ENCODE measurements at regions not wholly inside any gene's neighbourhood (a gene's known extent, or its start where the extent isn't known, plus 50 kb on each side); places are given as distances from the start of the nearest gene placed in this dataset.

DNA sequence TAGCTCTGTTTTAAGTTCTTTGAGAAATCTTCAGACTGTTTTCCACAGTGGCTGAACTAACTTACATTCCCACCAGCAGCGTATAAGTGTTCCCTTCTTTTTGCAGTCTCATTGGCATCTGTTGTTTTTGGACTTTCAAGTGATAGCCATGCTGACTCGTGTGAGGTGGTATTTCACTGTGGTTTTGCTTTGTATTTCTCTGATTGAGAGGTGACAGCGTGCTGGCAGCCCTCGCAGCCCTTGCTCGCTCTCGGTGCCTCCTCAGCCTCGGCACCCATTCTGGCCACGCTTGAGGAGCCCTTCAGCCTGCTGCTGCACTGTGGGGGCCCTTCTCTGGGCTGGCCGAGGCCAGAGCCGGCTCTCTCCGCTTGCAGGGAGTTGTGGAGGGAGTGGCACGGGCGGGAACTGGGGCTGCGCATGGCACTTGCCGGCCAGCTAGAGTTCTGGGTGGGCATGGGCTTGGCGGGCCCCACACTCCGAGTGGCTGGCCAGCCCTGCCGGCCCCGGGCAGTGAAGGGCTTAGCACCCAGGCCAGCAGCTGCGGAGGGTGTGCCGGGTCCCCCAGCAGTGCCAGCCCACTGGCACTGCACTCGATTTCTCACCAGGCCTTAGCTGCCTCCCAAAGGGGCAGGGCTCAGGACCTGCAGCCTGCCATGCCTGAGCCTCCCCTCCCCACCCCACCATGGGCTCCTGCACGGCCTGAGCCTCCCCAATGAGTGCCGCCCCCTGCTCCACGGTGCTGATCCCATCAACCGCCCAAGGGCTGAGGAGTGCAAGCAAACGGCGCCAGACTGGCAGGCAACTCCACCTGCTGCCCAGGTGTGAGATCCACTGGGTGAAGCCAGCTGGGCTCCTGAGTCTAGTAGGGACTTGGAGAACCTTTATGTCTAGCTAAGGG is 151.8 kb downstream of the IRS1 start:
- DNase-seq (ENCODE audit: low spot score in 2 of 2) = no peak
- Histone ChIP-seq H3K4me3 (no peak overlapping the region), H3K36me3 (replicated peaks) (no peaks in the 10 kb centered on the region), H3K9me3 (0 out of 2 replicates have a peak, but pooled peaks cover 2% of the 10 kb centered on the region), H3K4me1 (no peaks in the 10 kb centered on the region; the same call in 1 of the 2 replicates), H3K27me3 (ENCODE audit: low read depth) (no peaks in the 10 kb centered on the region)
- in situ Hi-C loops (cut with MboI; ENCODE audit: low sequenced_read_pairs) = no loop called here

DNA sequence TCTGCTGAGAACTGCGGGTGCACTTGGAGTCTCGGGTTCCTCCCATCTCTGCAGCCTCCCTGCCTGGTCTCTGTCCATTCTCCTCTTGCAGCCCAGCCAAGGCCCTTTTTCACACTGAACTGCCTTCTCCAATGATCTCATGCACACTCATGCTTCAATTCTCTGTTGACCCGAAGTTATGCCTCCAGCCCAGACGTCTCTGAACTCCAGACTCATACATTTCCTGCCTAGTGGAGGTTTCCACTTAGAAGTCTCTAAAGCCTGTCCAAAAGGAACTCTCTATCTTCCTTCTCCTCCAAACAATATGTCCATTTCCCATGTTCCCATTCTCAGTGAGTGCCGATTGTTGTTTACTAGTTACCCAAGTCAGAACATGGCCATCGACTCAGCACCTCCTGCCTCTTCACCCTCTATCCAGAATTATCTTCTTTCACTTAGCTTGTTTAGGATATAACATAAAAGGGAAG is 155.2 kb downstream of the IRS1 start:
- no peak for DNase-seq (ENCODE audit: low spot score in 2 of 2)
- H3K4me3 ChIP-seq = no peak overlapping the region
- H3K36me3 ChIP-seq (replicated peaks) = no peaks in the 10 kb centered on the region
- in situ Hi-C loops (cut with MboI; ENCODE audit: low sequenced_read_pairs) = no loop called here
- H3K4me1 ChIP-seq = no peaks in the 10 kb centered on the region
- H3K27me3 ChIP-seq (ENCODE audit: low read depth) = no peaks in the 10 kb centered on the region
- 0 out of 2 replicates have a peak, but pooled peaks cover 2% of the 10 kb centered on the region for H3K9me3 ChIP-seq

DNA sequence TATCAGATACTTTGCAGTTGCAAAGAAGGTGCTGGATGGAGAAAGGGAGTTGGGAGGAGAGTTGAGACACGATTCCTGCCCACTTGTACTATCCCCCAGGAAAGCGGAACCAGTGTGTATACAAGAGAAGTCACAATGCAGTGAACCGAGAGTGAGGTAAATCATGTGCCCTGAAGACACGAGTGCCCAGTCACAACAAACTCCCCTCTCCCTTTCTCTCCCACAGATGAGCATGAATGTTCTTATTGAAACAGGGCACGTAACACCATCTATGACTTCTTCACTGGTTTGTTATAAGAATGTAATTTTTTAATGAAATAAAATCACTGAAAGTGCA is 155.7 kb downstream of the IRS1 start:
- H3K4me3 ChIP-seq = no peak overlapping the region
- H3K9me3 ChIP-seq = 0 out of 2 replicates have a peak, but pooled peaks cover 1% of the 10 kb centered on the region
- no peaks in the 10 kb centered on the region for H3K27me3 ChIP-seq (ENCODE audit: low read depth)
- in situ Hi-C loops (cut with MboI; ENCODE audit: low sequenced_read_pairs) = no loop called here
- no peak for DNase-seq (ENCODE audit: low spot score in 2 of 2)
- H3K36me3 ChIP-seq (replicated peaks) = no peaks in the 10 kb centered on the region
- no peaks in the 10 kb centered on the region for H3K4me1 ChIP-seq

DNA sequence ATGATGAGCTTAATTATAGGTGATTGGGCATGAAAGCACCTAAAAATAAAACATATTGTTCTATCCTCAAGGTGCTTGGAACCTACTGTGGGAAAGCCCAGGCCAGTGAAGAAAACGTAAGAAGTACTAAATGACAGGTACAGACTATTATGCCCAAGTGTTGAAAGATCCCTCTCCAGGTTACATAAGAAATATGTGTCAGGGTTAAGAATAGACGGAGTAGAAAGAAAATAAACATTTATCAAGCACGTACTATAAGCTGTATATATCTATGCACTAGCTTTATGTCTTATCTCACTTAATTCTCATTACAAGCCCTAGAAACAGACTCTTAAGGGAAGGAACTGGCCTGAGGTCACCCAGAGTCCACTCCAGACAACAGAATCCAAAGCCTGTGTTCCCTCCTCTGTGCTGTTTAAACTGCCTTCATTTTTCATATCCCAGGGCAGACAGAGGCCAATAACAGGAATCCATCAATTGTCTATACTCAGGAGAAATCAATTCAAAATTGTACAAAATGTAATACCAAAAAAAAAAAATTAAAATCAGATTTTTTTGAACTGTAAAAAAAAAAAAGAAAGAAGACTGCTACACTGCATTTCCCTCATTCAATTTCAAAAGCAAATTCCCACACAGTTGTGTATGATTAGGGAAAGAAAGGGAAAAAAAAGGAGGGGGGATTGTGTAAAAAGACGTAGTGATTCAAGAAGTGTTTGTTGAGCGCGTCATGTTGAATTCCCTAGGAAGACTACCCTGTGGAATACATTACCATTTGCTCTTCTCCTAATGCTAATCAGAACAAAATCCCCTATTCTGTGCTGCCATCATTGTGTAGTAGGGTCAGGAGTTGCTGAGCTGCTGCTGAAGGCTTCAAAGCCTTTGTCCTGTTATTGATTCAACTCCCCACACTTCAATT is 156.3 kb downstream of the IRS1 start:
- no peaks in the 10 kb centered on the region for H3K9me3 ChIP-seq
- H3K36me3 ChIP-seq (replicated peaks) = no peaks in the 10 kb centered on the region
- no peak overlapping the region for H3K4me3 ChIP-seq
- no peak for DNase-seq (ENCODE audit: low spot score in 2 of 2)
- H3K27me3 ChIP-seq (ENCODE audit: low read depth) = no peaks in the 10 kb centered on the region
- in situ Hi-C loops (cut with MboI; ENCODE audit: low sequenced_read_pairs) = no loop called here
- no peaks in the 10 kb centered on the region for H3K4me1 ChIP-seq

DNA sequence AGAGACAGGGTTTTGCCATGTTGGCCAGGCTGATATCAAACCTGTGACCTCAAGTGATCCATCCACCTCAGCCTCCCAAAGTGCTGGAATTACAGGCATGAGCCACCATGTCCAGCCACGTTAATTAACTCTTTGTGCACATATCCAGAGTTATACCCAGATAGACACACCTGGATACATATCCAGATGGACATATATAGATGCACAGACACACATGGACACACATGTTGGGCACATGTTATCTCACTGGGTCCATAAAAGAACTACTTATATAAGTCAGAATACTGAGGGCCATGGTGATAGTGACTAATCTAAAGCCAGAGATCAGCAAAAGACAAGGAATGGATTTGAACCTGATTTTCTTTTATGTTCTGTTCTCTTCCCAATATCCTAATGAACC is 158.6 kb downstream of the IRS1 start:
- no peak overlapping the region for H3K4me3 ChIP-seq
- no peak for DNase-seq (ENCODE audit: low spot score in 2 of 2)
- H3K36me3 ChIP-seq (replicated peaks) = no peaks in the 10 kb centered on the region
- no peaks in the 10 kb centered on the region for H3K4me1 ChIP-seq
- in situ Hi-C loops (cut with MboI; ENCODE audit: low sequenced_read_pairs) = no loop called here
- H3K9me3 ChIP-seq = no peaks in the 10 kb centered on the region
- no peaks in the 10 kb centered on the region for H3K27me3 ChIP-seq (ENCODE audit: low read depth)

DNA sequence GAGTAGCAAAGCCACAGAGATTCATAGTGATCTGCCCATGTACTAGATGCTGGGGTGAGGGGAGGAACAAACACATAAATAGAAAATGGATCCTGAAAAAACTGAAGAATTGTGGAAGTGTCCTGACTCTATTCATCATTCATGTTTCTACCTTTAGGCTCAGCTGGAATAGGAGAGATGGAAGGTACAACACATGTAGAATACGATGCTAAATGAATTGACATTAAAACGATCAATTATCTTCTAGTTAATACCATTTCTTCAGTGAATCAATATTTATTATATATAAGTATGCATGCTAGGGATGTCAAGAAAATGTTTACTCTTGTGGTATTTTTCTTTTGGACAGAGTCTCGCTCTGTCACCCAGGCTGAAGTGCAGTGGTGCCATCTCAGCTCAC is 159.1 kb downstream of the IRS1 start:
- Histone ChIP-seq H3K4me1 (no peaks in the 10 kb centered on the region), H3K36me3 (replicated peaks) (no peaks in the 10 kb centered on the region), H3K4me3 (no peak overlapping the region), H3K9me3 (no peaks in the 10 kb centered on the region), H3K27me3 (ENCODE audit: low read depth) (no peaks in the 10 kb centered on the region)
- in situ Hi-C loops (cut with MboI; ENCODE audit: low sequenced_read_pairs) = no loop called here
- no peak for DNase-seq (ENCODE audit: low spot score in 2 of 2)

DNA sequence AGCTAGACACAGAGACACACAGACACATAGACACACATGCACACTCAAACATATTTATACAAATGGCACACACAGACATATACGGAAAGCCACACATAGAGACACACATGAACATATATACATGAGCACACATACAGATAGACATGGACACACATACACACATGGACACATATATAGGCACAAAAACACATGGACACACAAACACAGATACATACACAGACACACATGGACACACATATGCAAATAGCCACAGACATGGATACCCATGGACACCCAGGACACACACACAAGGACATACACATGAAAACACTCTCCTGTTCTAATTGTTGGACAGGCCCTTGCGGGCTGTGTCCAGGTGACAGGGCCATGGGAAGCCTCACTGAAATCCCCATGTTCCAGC is 160.1 kb downstream of the IRS1 start:
- Histone ChIP-seq H3K27me3 (ENCODE audit: low read depth) (no peaks in the 10 kb centered on the region), H3K4me3 (no peak overlapping the region), H3K36me3 (replicated peaks) (no peaks in the 10 kb centered on the region), H3K4me1 (no peaks in the 10 kb centered on the region), H3K9me3 (no peaks in the 10 kb centered on the region)
- in situ Hi-C loops (cut with MboI; ENCODE audit: low sequenced_read_pairs) = no loop called here
- DNase-seq (ENCODE audit: low spot score in 2 of 2) = no peak

DNA sequence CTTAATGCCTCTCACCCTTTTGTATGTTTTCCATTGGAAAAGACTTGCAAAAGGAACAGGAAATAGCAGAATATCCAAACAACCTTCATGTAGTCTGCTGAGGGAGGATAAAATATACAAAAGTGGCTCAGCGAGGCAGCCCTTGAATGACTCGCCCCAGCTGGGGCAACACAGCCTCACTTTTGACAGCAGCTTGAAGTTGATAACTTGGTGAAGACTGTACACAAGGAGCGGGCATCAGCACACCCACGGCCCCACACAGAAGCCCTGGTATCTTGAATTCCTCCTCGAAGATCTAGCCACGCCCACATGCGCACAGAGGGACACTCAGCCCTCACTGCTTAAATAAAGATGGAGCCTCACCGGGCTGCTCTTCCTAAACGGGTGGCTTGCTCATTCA is 161.0 kb downstream of the IRS1 start:
- Histone ChIP-seq H3K36me3 (replicated peaks) (no peaks in the 10 kb centered on the region), H3K27me3 (ENCODE audit: low read depth) (no peaks in the 10 kb centered on the region), H3K9me3 (no peaks in the 10 kb centered on the region), H3K4me3 (no peak overlapping the region), H3K4me1 (no peaks in the 10 kb centered on the region)
- in situ Hi-C loops (cut with MboI; ENCODE audit: low sequenced_read_pairs) = no loop called here
- no peak for DNase-seq (ENCODE audit: low spot score in 2 of 2)

DNA sequence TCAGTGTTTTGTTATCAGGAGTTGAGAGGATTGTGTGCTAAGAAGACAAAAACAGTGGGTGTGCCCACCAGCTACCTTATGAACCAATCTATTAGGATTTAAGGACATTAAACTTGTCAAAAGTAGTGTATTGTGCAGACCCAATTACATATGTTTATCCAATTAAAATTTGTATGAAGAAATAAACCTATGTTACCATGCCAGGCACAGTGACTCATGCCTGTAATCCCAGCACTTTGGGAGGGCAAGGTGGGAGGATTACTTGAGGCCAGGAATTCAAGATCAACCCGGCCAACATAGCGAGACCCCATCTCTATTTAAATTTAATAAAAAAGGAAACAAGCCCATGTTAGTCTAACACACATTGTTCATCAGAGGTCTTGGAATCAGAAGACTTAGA is 162.2 kb downstream of the IRS1 start:
- no peaks in the 10 kb centered on the region for H3K4me1 ChIP-seq
- H3K36me3 ChIP-seq (replicated peaks) = no peaks in the 10 kb centered on the region
- H3K9me3 ChIP-seq = no peaks in the 10 kb centered on the region
- no peaks in the 10 kb centered on the region for H3K27me3 ChIP-seq (ENCODE audit: low read depth)
- DNase-seq (ENCODE audit: low spot score in 2 of 2) = no peak
- no peak overlapping the region for H3K4me3 ChIP-seq
- in situ Hi-C loops (cut with MboI; ENCODE audit: low sequenced_read_pairs) = no loop called here

DNA sequence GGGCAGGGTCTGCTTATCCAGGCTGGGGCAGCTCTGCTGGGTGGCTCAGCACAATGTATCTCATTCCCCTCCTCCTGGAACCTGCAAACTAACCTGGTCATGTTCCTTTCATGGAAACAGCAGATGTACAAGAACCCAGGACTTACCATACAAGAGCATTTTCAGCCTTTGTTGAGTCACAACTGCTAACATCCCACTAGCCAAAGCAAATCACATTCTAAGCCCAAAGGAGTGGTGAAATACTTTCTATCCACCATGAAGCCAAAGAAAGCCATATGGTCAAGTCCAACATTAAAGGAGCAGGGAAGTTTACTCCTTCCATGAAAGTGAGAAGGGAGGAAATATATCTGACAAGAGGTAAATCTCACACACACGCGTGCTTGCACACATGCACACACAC is 163.0 kb downstream of the IRS1 start:
- in situ Hi-C loops (cut with MboI; ENCODE audit: low sequenced_read_pairs) = no loop called here
- Histone ChIP-seq H3K4me3 (no peak overlapping the region), H3K9me3 (no peaks in the 10 kb centered on the region), H3K36me3 (replicated peaks) (no peaks in the 10 kb centered on the region), H3K27me3 (ENCODE audit: low read depth) (no peaks in the 10 kb centered on the region), H3K4me1 (no peaks in the 10 kb centered on the region)
- DNase-seq (ENCODE audit: low spot score in 2 of 2) = no peak

DNA sequence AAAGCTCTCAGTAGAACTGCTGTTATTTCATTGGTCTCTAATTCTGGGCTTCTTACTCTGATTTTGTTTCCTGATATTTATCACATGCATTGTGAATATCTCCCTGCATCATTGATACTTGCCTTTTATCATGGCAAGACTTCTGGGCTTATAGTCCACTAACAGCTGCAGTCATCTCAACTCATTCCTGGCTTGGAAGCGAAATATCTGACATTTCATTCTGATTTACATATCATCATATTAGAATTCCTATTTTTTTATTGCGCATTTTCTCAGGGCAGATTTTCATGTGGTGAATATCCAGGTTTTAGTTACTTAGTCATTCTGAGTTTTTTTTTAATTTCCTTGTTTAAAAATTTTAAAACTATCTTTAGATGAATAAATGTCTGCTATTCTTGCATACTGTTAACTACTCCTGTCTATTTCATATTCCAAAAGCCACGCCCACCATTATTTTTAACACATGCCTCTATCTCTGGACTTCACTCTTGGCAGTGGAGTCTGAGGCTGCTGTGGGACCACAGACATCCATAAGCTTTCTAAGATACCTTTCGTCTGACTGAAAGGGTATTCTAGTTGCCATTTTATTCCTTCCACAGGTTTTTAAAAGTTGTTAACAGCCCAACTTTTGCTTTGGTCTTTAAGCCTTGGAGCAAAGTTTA is 164.5 kb downstream of the IRS1 start:
- Histone ChIP-seq H3K4me1 (no peaks in the 10 kb centered on the region), H3K36me3 (replicated peaks) (no peaks in the 10 kb centered on the region), H3K27me3 (ENCODE audit: low read depth) (no peaks in the 10 kb centered on the region), H3K9me3 (no peaks in the 10 kb centered on the region), H3K4me3 (no peak overlapping the region)
- no peak for DNase-seq (ENCODE audit: low spot score in 2 of 2)
- in situ Hi-C loops (cut with MboI; ENCODE audit: low sequenced_read_pairs) = no loop called here

DNA sequence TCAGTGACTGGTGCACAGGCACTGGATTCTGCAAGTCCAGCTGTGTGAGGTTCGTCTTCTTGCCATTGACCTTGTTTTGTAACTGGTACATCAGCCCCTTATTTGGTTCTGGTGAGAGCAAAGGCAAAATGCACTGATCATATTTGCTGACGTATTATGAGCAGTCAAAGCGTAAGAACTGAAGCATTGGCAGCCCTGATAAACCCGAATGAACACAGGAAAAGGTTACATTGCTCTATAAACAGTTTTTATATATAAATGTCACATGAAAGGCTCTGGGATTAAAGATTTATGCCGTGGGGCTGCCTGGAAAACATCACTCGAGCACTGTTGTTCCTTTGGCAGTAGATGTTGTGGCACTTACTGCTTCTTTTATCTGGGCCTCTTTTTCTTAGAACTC is 167.9 kb downstream of the IRS1 start:
- Histone ChIP-seq H3K9me3 (no peaks in the 10 kb centered on the region), H3K4me1 (no peaks in the 10 kb centered on the region), H3K4me3 (no peak overlapping the region), H3K36me3 (replicated peaks) (no peaks in the 10 kb centered on the region), H3K27me3 (ENCODE audit: low read depth) (no peaks in the 10 kb centered on the region)
- in situ Hi-C loops (cut with MboI; ENCODE audit: low sequenced_read_pairs) = no loop called here
- no peak for DNase-seq (ENCODE audit: low spot score in 2 of 2)

DNA sequence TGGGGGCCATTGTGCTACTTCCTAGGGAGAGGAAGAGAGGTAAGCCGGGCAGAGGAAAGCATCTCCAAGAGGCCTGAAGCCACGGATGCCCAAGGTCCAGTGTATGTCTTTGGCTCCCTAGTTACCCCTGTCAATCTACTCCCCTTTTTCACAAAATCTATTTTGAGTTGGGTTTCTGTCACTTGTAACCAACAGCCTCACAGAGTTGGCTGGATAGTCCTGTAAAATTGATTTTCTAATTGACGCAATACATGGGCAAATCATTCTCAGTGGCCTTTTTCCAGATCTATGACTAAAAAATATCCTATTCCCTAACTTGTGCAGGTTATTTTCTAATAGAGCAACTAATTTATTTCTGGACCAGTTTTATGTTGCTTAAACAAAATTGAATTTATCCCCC is 168.4 kb downstream of the IRS1 start:
- no peak overlapping the region for H3K4me3 ChIP-seq
- DNase-seq (ENCODE audit: low spot score in 2 of 2) = no peak
- H3K36me3 ChIP-seq (replicated peaks) = no peaks in the 10 kb centered on the region
- in situ Hi-C loops (cut with MboI; ENCODE audit: low sequenced_read_pairs) = no loop called here
- no peaks in the 10 kb centered on the region for H3K9me3 ChIP-seq
- no peaks in the 10 kb centered on the region for H3K27me3 ChIP-seq (ENCODE audit: low read depth)
- no peaks in the 10 kb centered on the region for H3K4me1 ChIP-seq

DNA sequence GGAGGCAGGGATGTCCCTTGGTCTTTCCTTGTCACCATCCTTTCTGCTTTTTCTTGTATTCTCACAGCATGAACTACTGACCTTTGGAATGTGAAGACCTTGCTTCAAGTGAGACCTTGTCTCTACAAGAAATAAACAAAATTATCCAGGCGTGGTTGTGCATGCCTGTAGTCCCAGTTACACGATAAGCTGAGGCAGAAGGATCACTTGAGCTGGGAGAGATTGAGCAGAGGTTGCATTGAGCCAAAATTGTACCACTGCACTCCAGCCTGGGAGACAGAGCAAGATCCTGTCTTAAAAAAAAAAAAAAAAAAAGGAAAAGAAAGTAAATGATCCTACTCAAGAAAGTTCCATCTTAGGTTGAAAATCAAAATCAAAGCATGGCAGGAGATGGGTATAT is 173.7 kb downstream of the IRS1 start:
- H3K27me3 ChIP-seq (ENCODE audit: low read depth) = no peaks in the 10 kb centered on the region
- in situ Hi-C loops (cut with MboI; ENCODE audit: low sequenced_read_pairs) = no loop called here
- no peaks in the 10 kb centered on the region for H3K36me3 ChIP-seq (replicated peaks)
- DNase-seq (ENCODE audit: low spot score in 2 of 2) = no peak
- H3K4me3 ChIP-seq = no peak overlapping the region
- no peaks in the 10 kb centered on the region for H3K9me3 ChIP-seq
- H3K4me1 ChIP-seq = no peaks in the 10 kb centered on the region

Measured in HAP-1 (cell line).